ENCODE measurements at regions not wholly inside any gene's neighbourhood (a gene's known extent, or its start where the extent isn't known, plus 50 kb on each side); places are given as distances from the start of the nearest gene placed in this dataset.

DNA sequence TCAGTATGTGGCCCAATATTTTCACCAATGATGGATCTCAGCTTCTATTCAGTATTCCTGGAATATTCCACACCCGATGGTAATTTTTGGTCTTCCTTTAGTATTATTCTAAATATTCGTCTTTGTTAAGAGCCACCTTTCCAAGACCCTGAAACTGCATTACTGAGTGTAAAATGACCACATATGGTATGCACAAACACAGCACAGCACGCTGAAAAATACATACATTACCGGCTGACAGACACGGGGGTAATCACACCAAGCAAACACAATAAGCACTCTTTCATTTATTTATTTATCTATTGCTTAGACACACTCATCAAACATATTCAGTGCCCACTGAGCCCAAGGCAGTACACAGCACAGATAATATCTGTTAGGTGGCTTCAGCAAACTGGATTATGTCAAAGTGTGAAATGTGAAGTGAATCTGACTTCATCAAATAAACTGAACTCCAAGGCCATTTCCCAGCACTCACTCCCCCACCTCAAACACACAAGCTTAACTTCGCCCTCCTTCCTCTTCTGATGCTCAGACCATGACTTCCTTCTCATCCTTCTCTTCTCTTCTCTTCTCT is 1637.8 kb upstream of the C9orf72 start:
- Histone ChIP-seq H3K27me3 (ENCODE audit: control insufficient read depth, extremely low read depth, insufficient read depth, low read length) (peaks cover 52% of the 10 kb centered on the region), H3K9me3 (ENCODE audit: control insufficient read depth, low read depth, low read length) (no peaks in the 10 kb centered on the region), H3K9ac (ENCODE audit: control insufficient read depth, extremely low read depth, insufficient read depth, low read length) (no peak overlapping the region), H3K4me2 (ENCODE audit: control insufficient read depth, extremely low read depth, insufficient read depth, low read depth, low read length) (no peak overlapping the region), H3K79me2 (ENCODE audit: control insufficient read depth, insufficient read depth, low read length) (no peaks in the 10 kb centered on the region), H3K4me3 (ENCODE audit: control insufficient read depth in 2 of 3, extremely low read depth in 1 of 3, insufficient read depth in 2 of 3, low read depth in 1 of 3, low read length in 3 of 3) (no peak overlapping the region), H3K4me1 (ENCODE audit: control insufficient read depth, extremely low read depth, insufficient read depth, low read length) (peaks cover 21% of the 10 kb centered on the region), H3K9me1 (ENCODE audit: control insufficient read depth, extremely low read depth, insufficient read depth, low read length) (no peaks in the 10 kb centered on the region), H2AFZ (ENCODE audit: control insufficient read depth, low read length) (no peak overlapping the region), H3K36me3 (ENCODE audit: control insufficient read depth in 2 of 2, extremely low read depth in 1 of 2, insufficient read depth in 2 of 2, low read length in 2 of 2) (no peaks in the 10 kb centered on the region), H3K27ac (ENCODE audit: control insufficient read depth, insufficient read depth, low read length) (no peak overlapping the region), H4K20me1 (ENCODE audit: control insufficient read depth, extremely low read depth, insufficient read depth, low read length) (no peaks in the 10 kb centered on the region)
- TF ChIP-seq EZH2 (IDR thresholded peaks at IDR 0.05; ENCODE audit: low read length) = no peak
- TF ChIP-seq, protein P1, sequence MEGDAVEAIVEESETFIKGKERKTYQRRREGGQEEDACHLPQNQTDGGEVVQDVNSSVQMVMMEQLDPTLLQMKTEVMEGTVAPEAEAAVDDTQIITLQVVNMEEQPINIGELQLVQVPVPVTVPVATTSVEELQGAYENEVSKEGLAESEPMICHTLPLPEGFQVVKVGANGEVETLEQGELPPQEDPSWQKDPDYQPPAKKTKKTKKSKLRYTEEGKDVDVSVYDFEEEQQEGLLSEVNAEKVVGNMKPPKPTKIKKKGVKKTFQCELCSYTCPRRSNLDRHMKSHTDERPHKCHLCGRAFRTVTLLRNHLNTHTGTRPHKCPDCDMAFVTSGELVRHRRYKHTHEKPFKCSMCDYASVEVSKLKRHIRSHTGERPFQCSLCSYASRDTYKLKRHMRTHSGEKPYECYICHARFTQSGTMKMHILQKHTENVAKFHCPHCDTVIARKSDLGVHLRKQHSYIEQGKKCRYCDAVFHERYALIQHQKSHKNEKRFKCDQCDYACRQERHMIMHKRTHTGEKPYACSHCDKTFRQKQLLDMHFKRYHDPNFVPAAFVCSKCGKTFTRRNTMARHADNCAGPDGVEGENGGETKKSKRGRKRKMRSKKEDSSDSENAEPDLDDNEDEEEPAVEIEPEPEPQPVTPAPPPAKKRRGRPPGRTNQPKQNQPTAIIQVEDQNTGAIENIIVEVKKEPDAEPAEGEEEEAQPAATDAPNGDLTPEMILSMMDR (optimal IDR thresholded peaks at IDR 0.05 in 1 of 3, IDR thresholded peaks at IDR 0.05 in 1 of 3, conservative IDR thresholded peaks at IDR 0.05 in 1 of 3; ENCODE audit: extremely low read depth in 1 of 3, insufficient read depth in 2 of 3, low read length in 3 of 3) = no peak
- FAIRE-seq (no peak), DNase-seq (ENCODE audit: low read depth, low spot score) (no peak)
- dilution Hi-C loops (cut with MboI; ENCODE audit: extremely low pct_ligation_motif_present, low sequenced_read_pairs) = no loop called here

DNA sequence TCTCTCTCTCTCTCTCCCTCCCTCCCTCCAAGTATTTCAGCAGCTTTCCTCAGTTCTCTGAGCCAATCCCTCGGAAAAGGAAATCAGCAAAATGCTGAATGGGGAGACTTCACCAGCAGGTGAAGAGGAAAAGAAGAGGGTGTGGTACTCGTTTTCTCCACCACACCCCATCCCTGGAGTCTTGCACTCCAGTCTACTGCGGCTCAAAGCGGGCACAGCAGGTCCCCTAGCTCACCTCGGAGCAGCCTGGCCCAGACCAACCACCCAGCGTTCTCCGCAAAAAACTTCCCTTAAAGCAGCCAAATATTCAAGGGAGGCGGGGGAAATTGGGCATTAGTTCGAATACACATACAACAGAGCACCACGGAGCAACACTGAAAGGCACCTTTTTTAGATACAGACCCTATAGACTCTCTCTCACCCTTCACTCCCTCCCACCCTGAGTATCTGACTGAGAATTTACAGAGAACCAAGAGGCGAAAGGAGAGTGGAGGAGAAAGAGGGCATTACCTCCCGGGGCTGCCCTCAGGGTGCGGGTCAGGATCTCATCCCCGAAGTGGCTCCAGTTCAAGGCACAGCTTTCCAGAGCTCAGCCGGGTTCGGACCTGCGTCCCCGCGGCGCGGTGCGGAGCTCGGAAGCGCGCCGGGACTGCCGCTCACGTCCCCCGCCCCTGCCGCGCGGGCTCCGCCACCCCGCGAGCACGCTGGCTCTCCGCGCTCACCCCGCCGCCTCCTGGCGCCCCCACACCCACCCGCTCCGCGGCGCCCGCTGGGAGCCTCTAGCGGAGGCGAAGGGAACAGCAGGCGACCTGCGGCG is 1638.5 kb upstream of the C9orf72 start:
- DNase-seq (ENCODE audit: low read depth, low spot score) = no peak
- Histone ChIP-seq H3K9me1 (ENCODE audit: control insufficient read depth, extremely low read depth, insufficient read depth, low read length) (no peaks in the 10 kb centered on the region), H3K36me3 (ENCODE audit: control insufficient read depth in 2 of 2, extremely low read depth in 1 of 2, insufficient read depth in 2 of 2, low read length in 2 of 2) (no peaks in the 10 kb centered on the region), H3K4me3 (ENCODE audit: control insufficient read depth in 2 of 3, extremely low read depth in 1 of 3, insufficient read depth in 2 of 3, low read depth in 1 of 3, low read length in 3 of 3) (peak overlapping the region; percentile 1 to 68 (median 55)), H3K9me3 (ENCODE audit: control insufficient read depth, low read depth, low read length) (no peaks in the 10 kb centered on the region), H3K27me3 (ENCODE audit: control insufficient read depth, extremely low read depth, insufficient read depth, low read length) (peaks cover 56% of the 10 kb centered on the region), H3K9ac (ENCODE audit: control insufficient read depth, extremely low read depth, insufficient read depth, low read length) (no peak overlapping the region), H4K20me1 (ENCODE audit: control insufficient read depth, extremely low read depth, insufficient read depth, low read length) (no peaks in the 10 kb centered on the region), H3K4me2 (ENCODE audit: control insufficient read depth, extremely low read depth, insufficient read depth, low read depth, low read length) (peak overlapping the region; percentile 94), H3K4me1 (ENCODE audit: control insufficient read depth, extremely low read depth, insufficient read depth, low read length) (peaks cover 21% of the 10 kb centered on the region), H2AFZ (ENCODE audit: control insufficient read depth, low read length) (peak overlapping the region; percentile 83), H3K27ac (ENCODE audit: control insufficient read depth, insufficient read depth, low read length) (no peak overlapping the region), H3K79me2 (ENCODE audit: control insufficient read depth, insufficient read depth, low read length) (no peaks in the 10 kb centered on the region)
- dilution Hi-C loops (cut with MboI; ENCODE audit: extremely low pct_ligation_motif_present, low sequenced_read_pairs) = no loop called here
- FAIRE-seq = no peak
- TF ChIP-seq, protein P1 (optimal IDR thresholded peaks at IDR 0.05 in 1 of 3, IDR thresholded peaks at IDR 0.05 in 1 of 3, conservative IDR thresholded peaks at IDR 0.05 in 1 of 3; ENCODE audit: extremely low read depth in 1 of 3, insufficient read depth in 2 of 3, low read length in 3 of 3) = peak; percentile 40 to 79 (median 68)
- peak; percentile 58 for TF ChIP-seq EZH2 (IDR thresholded peaks at IDR 0.05; ENCODE audit: low read length)

Data from keratinocyte (primary cell).